Lung microvascular endothelial cell (primary cell): ENCODE measurements at regions not wholly inside any gene's neighbourhood (a gene's known extent, or its start where the extent isn't known, plus 50 kb on each side); places are given as distances from the start of the nearest gene placed in this dataset.
"Not testable (repeated sequence)": the region's sequence is repeated elsewhere in the genome, so short reads cannot be mapped to it uniquely, and the experiment has no call there.

Experiments
- DNase-seq, 2 donors: peaks; one replicate each; pipeline versions ENCODE4 v3.0.0 to v3.0.0-alpha.2; 2010; ENCODE audit warnings: low read depth in 2 of 2

DNA sequence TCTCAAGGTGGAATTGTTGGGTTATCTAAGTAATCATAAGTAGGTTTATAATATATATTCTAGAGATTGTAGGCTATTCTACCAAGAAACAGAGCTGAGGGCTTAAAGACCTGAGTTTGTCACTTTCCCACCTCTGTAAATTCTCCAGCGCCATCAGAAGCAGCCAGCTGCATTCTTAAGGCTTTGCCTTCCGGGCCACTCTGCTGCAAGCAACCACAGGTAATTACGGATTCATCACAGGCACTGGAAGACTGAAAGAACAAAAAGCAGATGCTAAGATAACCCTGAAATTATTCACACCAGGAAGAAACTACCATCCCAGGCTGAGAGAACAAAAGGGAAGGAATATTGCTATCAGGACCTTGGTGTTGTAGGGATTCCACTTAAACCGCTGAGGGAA lies 137.8 kb upstream of the JCAD start:
- no peak for DNase-seq

- not testable (repeated sequence) for DNase-seq
These were observed 137.2 kb upstream of the JCAD start for GRCh38 chr10:30196559-30196958.

- DNase-seq = no peak
These were observed 133.6 kb upstream of the JCAD start for GRCh38 chr10:30192846-30193608.

DNA sequence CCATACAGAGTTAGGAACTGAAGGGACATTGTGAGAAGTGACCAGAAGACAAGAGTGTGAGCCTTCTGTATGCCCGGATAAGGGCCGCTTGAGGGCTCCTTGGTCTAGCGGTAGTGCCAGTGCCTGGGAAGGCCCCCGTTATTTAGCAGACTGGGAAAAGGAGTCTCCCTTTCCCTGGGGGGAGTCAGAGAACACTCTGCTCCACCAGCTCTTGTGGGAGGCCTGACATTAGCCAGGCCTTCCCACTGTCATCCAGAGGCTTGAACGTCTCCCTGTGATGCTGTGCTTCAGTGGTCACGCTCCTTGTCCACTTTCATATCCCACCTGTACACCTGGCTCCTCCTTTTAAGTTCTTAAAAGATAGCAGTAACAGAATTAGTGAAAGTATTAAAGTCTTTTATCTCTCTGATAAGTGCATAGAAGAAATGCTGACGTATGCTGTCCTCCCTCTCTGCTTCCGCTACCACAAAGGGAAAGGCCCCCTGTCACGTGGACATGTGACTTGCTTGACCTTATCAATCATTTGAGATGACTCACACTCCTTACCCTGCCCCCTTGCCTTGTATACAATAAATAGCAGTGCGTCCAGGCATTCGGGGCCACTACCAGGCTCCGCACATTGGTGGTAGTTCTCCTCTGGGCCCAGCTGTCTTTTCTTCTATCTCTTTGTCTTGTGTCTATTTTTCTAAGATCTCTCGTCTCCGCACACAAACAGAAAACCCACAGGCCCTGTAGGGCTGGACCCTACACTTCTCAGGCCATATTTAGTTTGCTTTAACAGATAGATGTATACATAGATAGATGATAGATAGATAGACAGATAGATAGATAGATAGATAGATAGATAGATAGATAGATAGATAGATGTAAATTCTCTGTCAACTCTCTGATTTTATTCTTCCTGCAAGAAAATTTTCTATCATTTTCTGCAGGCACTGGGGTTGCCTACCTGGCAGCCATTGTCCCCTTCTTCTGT lies 131.5 kb upstream of the JCAD start:
- DNase-seq = peak in 1 of 2 donors; percentile 64

- no peak for DNase-seq
These were observed 129.8 kb upstream of the JCAD start for GRCh38 chr10:30189238-30189580.

- DNase-seq = peak; percentile 31 to 39
These were observed 129.3 kb upstream of the JCAD start for GRCh38 chr10:30188556-30189237.

- peak; percentile 75 to 93 for DNase-seq
These were observed 128.7 kb upstream of the JCAD start for GRCh38 chr10:30188101-30188500.

- DNase-seq = no peak
These were observed 127.6 kb upstream of the JCAD start for GRCh38 chr10:30187010-30187409.

DNA sequence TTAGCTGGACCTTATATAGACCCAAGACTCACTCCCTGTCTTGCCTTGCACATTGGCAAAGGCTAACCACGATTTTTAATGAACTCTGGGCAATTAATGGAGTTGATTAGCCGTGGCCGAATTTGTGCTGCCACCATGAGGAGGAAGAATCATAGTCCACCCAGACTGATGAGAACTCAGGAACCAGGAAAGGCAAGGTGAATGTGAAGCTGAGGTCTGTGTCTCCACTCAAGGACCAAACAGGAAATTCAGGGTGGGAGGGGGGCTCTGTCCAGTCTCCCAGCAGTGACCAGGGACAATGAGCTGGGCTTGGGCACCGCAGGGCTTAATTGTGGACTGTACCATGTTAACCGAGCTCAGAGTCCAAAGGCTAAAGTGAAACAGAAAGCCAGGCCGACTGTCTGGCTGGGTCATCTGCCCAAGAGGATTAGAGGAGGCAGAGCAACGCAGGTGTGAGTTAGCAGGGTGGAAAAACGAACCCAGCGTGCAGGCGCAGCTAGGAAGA lies 127.0 kb upstream of the JCAD start:
- DNase-seq = peak; percentile 80 to 84

GRCh38 chr10:30185916-30186315 lies 126.5 kb upstream of the JCAD start:
- peak; percentile 71 to 89 for DNase-seq

DNA sequence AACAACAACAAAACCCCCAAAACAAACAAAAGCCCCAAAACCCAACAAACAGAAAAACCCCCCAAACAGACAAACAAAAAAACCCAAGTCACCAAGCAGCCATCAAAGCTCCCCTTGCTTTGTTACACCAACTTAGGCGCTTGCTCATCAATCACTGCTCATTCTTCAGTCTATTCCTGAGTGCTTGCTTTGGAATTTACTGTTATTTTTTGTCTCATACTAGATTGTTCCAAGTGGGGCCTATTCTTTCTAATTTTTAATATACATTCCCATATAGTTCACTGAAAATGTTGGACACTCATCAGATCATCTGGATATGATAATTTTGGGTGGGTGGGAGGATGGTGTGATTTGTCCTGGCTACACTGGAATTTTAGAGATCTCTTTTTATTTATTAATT lies 126.0 kb upstream of the JCAD start:
- DNase-seq = no peak

GRCh38 chr10:30184397-30185033 lies 125.1 kb upstream of the JCAD start:
- DNase-seq = peak in 1 of 2 donors; percentile 40

GRCh38 chr10:30183055-30183402 lies 123.6 kb upstream of the JCAD start:
- DNase-seq = no peak

DNA sequence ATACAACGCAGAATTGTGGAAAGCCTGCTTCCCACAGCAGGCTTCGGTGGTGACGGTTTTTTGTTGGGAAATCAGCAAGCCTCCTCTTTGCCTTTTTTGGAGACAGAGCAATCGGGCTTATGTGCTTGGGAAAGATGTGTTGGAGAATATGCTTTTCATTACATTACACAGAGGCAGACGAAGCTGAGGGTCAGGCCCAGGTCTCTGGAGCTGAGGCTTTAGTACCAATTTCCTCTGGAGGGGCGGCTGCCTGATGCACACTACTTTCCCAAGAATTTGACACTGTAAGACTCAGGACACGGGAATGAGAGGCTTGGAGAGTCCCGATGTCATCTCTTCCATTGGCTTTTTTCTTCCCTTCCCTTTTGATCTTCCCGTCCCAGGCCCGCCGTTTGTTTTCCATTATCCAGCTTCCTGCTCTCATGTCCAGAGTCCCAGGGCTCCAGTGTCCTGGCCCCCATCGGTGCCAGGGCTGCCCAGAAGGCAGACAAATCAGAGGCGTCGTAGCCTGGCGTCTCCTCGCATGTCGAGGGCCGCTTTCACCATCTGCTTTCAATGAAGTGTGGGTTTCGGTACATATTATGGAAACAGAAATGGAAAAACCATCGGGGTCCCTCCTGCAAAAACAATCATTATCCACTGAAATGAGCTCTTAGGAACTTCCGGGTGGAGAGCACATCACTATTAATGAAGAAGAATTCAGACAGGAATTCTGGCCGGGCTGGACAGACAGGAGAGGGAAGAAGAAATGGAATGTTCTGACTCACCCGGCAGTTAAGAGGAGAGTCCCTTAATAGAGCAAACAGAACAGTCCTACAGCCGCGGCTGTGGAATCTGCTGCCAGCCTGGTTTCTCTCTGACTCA lies 123.0 kb upstream of the JCAD start:
- DNase-seq = peak; percentile 80 to 81

- DNase-seq = no peak
These were observed 119.1 kb upstream of the JCAD start for GRCh38 chr10:30178356-30178964.

GRCh38 chr10:30176776-30177533 lies 117.6 kb upstream of the JCAD start:
- DNase-seq = no peak

DNA sequence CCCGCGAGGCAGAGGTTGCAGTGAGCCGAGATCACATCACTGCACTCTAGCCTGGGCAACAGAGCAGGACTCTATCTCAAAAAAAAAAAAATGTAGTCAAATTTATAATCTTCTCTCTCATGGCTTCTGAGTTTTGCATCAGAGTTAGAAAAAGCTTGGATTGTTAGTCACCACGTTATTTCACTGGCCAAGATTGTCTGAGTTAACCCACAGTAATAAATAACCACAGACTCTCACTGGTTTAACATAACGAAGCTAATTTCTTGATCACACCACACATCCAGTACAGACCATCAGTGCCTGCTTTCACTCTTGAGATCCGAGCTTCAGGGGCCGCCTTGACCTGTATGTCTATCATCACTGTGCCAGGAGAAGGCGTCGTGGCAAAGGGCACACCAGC lies 116.8 kb upstream of the JCAD start:
- no peak for DNase-seq

- no peak for DNase-seq
These were observed 113.3 kb upstream of the JCAD start for GRCh38 chr10:30172673-30173072.

GRCh38 chr10:30172091-30172490 lies 112.7 kb upstream of the JCAD start:
- DNase-seq = no peak
